Glutamatergic neuron (in vitro differentiated cells): ENCODE measurements at regions not wholly inside any gene's neighbourhood (a gene's known extent, or its start where the extent isn't known, plus 50 kb on each side); places are given as distances from the start of the nearest gene placed in this dataset.

Experiments
- DNase-seq: peaks from one replicate; pipeline ENCODE4 v3.0.0; 2022
- H3K27ac Mint-ChIP-seq: one replicate; pipeline ENCODE4 v1.8.0; 2020; ENCODE audit warnings: mild to moderate bottlenecking, mixed read lengths, inconsistent platforms; ENCODE audit not compliant: unreplicated experiment
- H3K27me3 Mint-ChIP-seq: one replicate; pipeline ENCODE4 v1.8.0; 2020; ENCODE audit warnings: mild to moderate bottlenecking, moderate library complexity, mixed read lengths, inconsistent platforms; ENCODE audit not compliant: unreplicated experiment
- H3K36me3 Mint-ChIP-seq: one replicate; pipeline ENCODE4 v1.8.0; 2020; ENCODE audit warnings: mild to moderate bottlenecking, mixed read lengths, inconsistent platforms; ENCODE audit not compliant: unreplicated experiment
- H3K4me1 Mint-ChIP-seq: one replicate; pipeline ENCODE4 v1.8.0; 2020; ENCODE audit warnings: mild to moderate bottlenecking, low read depth, mixed read lengths, inconsistent platforms; ENCODE audit not compliant: unreplicated experiment
- H3K4me3 Mint-ChIP-seq: one replicate; pipeline ENCODE4 v1.8.0; 2020; ENCODE audit warnings: mild to moderate bottlenecking, mixed read lengths, inconsistent platforms; ENCODE audit not compliant: unreplicated experiment
- H3K9me3 Mint-ChIP-seq: one replicate; pipeline ENCODE4 v1.8.0; 2020; ENCODE audit warnings: mild to moderate bottlenecking, moderate library complexity, mixed read lengths, inconsistent platforms; ENCODE audit not compliant: unreplicated experiment
- CTCF ChIP-seq: fragments of 200-600 bp; sonication (generic); IDR thresholded peaks from one replicate; pipeline ENCODE4 v1.5.0; 2021; ENCODE audit not compliant: partially characterized antibody, unreplicated experiment

- no peak overlapping the region for H3K27ac Mint-ChIP-seq
- no peak for TF ChIP-seq CTCF
- H3K4me3 Mint-ChIP-seq, result no peak overlapping the region
- no peaks in the 10 kb centered on the region for H3K9me3 Mint-ChIP-seq
- H3K4me1 Mint-ChIP-seq, result no peaks in the 10 kb centered on the region
- peaks cover 2% of the 10 kb centered on the region for H3K36me3 Mint-ChIP-seq
- no peak for DNase-seq
- H3K27me3 Mint-ChIP-seq, result no peaks in the 10 kb centered on the region
Measured at GRCh38 chr13:33472446-33472845, 186.9 kb upstream of the STARD13 start.

- TF ChIP-seq CTCF, result no peak
- Mint-ChIP-seq H3K36me3 (peaks cover 15% of the 10 kb centered on the region), H3K4me3 (no peak overlapping the region), H3K27me3 (no peaks in the 10 kb centered on the region), H3K27ac (no peak overlapping the region), H3K4me1 (no peaks in the 10 kb centered on the region), H3K9me3 (peaks cover 5% of the 10 kb centered on the region)
- no peak for DNase-seq
Measured at GRCh38 chr13:33479105-33479504, 193.6 kb upstream of the STARD13 start.

DNA sequence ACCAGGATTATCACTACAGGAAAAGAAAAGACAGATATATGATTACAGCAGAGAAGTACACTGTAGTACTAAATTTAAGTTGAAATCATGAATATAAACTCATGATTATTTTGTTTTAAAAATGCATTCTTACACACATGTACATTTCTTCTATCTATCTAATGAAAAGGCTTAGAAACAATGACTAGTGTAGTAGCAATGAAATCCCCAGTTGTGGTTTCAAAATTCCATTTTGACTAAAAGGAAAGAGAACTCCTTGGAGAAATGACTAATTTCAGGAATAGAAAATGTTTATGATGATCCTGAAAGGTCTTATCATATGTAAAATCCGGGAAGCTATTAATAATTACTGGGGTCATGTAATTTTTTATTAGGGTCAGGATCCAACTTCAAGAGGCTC lies 195.0 kb upstream of the STARD13 start:
- TF ChIP-seq CTCF, result no peak
- DNase-seq, result no peak
- Mint-ChIP-seq H3K4me3 (no peak overlapping the region), H3K9me3 (peaks cover 5% of the 10 kb centered on the region), H3K4me1 (no peaks in the 10 kb centered on the region), H3K36me3 (peaks cover 22% of the 10 kb centered on the region), H3K27me3 (no peaks in the 10 kb centered on the region), H3K27ac (no peak overlapping the region)

DNA sequence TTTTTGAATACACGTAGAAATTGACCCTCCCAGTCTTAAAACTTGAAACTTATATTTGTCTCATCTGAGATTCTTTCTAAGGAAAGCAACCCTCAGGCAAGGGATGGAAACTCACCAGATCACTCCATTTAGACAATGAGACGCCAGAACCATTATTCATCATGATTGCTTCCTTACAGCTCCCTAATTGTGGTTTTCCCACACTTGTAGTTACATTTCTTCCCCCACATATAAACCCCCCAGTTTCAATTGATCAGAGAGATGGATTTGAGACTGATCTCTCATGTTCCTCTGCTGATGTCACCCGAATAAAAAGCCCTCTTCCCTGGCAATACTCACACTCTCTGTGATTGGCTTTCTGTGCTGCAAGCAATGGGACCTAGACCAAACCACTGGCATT lies 197.9 kb upstream of the STARD13 start:
- H3K27me3 Mint-ChIP-seq, result no peaks in the 10 kb centered on the region
- H3K4me3 Mint-ChIP-seq, result no peak overlapping the region
- H3K36me3 Mint-ChIP-seq, result peaks cover 13% of the 10 kb centered on the region
- no peak for DNase-seq
- TF ChIP-seq CTCF, result no peak
- H3K27ac Mint-ChIP-seq, result no peak overlapping the region
- no peaks in the 10 kb centered on the region for H3K4me1 Mint-ChIP-seq
- peaks cover 2% of the 10 kb centered on the region for H3K9me3 Mint-ChIP-seq

DNA sequence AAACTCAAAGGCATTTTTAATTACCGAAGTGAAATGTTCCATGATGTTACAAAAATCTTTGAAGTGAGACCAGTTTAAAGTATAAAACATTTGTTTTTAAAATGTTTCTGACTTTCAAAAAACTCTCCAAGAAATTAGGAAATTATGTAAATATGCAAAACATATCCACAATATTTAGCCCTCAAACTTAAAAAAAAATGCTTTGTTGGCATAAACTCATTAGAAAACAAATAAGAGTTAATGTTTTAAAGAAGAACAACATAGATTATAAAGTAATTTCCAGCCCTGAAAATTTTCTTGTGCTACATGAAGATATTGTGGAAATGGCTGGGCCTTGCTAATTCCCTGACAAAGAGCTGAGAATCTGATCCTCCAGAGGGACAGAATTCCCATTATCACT lies 199.7 kb upstream of the STARD13 start:
- TF ChIP-seq CTCF, result no peak
- no peak for DNase-seq
- Mint-ChIP-seq H3K4me3 (no peak overlapping the region), H3K27ac (no peak overlapping the region), H3K27me3 (no peaks in the 10 kb centered on the region), H3K9me3 (no peaks in the 10 kb centered on the region), H3K4me1 (no peaks in the 10 kb centered on the region), H3K36me3 (peaks cover 13% of the 10 kb centered on the region)
